ENCODE measurements at regions not wholly inside any gene's neighbourhood (a gene's known extent, or its start where the extent isn't known, plus 50 kb on each side); places are given as distances from the start of the nearest gene placed in this dataset.

DNA sequence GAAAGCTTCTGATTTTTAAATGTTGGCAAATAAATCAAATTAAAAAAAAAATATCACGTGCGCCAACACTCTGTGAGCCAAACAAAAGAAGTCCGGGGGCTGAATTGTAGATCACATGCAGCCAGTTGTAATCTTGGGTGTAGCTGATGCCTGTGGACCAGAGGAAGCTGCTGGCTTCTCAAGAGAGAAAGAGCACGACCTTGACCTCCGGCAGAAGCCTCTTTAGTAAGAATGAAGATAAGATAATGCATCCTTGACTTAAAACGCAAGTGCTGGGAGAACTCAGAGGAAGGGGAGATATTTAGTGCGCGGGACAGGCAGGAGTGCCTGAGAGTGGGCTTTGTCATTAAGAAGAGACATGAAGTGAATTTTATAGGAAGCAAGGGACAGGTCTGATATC, 162.8 kb upstream of the TBX3 start (continued):
- TF ChIP-seq, protein P1, sequence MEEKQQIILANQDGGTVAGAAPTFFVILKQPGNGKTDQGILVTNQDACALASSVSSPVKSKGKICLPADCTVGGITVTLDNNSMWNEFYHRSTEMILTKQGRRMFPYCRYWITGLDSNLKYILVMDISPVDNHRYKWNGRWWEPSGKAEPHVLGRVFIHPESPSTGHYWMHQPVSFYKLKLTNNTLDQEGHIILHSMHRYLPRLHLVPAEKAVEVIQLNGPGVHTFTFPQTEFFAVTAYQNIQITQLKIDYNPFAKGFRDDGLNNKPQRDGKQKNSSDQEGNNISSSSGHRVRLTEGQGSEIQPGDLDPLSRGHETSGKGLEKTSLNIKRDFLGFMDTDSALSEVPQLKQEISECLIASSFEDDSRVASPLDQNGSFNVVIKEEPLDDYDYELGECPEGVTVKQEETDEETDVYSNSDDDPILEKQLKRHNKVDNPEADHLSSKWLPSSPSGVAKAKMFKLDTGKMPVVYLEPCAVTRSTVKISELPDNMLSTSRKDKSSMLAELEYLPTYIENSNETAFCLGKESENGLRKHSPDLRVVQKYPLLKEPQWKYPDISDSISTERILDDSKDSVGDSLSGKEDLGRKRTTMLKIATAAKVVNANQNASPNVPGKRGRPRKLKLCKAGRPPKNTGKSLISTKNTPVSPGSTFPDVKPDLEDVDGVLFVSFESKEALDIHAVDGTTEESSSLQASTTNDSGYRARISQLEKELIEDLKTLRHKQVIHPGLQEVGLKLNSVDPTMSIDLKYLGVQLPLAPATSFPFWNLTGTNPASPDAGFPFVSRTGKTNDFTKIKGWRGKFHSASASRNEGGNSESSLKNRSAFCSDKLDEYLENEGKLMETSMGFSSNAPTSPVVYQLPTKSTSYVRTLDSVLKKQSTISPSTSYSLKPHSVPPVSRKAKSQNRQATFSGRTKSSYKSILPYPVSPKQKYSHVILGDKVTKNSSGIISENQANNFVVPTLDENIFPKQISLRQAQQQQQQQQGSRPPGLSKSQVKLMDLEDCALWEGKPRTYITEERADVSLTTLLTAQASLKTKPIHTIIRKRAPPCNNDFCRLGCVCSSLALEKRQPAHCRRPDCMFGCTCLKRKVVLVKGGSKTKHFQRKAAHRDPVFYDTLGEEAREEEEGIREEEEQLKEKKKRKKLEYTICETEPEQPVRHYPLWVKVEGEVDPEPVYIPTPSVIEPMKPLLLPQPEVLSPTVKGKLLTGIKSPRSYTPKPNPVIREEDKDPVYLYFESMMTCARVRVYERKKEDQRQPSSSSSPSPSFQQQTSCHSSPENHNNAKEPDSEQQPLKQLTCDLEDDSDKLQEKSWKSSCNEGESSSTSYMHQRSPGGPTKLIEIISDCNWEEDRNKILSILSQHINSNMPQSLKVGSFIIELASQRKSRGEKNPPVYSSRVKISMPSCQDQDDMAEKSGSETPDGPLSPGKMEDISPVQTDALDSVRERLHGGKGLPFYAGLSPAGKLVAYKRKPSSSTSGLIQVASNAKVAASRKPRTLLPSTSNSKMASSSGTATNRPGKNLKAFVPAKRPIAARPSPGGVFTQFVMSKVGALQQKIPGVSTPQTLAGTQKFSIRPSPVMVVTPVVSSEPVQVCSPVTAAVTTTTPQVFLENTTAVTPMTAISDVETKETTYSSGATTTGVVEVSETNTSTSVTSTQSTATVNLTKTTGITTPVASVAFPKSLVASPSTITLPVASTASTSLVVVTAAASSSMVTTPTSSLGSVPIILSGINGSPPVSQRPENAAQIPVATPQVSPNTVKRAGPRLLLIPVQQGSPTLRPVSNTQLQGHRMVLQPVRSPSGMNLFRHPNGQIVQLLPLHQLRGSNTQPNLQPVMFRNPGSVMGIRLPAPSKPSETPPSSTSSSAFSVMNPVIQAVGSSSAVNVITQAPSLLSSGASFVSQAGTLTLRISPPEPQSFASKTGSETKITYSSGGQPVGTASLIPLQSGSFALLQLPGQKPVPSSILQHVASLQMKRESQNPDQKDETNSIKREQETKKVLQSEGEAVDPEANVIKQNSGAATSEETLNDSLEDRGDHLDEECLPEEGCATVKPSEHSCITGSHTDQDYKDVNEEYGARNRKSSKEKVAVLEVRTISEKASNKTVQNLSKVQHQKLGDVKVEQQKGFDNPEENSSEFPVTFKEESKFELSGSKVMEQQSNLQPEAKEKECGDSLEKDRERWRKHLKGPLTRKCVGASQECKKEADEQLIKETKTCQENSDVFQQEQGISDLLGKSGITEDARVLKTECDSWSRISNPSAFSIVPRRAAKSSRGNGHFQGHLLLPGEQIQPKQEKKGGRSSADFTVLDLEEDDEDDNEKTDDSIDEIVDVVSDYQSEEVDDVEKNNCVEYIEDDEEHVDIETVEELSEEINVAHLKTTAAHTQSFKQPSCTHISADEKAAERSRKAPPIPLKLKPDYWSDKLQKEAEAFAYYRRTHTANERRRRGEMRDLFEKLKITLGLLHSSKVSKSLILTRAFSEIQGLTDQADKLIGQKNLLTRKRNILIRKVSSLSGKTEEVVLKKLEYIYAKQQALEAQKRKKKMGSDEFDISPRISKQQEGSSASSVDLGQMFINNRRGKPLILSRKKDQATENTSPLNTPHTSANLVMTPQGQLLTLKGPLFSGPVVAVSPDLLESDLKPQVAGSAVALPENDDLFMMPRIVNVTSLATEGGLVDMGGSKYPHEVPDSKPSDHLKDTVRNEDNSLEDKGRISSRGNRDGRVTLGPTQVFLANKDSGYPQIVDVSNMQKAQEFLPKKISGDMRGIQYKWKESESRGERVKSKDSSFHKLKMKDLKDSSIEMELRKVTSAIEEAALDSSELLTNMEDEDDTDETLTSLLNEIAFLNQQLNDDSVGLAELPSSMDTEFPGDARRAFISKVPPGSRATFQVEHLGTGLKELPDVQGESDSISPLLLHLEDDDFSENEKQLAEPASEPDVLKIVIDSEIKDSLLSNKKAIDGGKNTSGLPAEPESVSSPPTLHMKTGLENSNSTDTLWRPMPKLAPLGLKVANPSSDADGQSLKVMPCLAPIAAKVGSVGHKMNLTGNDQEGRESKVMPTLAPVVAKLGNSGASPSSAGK (IDR thresholded peaks at IDR 0.05): no peak
- no peak for TF ChIP-seq FOXM1 (IDR thresholded peaks at IDR 0.05; ENCODE audit: low read depth)
- no peak for TF ChIP-seq FOXM1 (CRISPR knock-in tag; IDR thresholded peaks at IDR 0.05; ENCODE audit: low read depth)
- no peak for TF ChIP-seq ZNF561 (CRISPR knock-in tag; conservative IDR thresholded peaks at IDR 0.05)
- no peak for TF ChIP-seq MYBL2 (IDR thresholded peaks at IDR 0.05; ENCODE audit: low read depth)
- no peak for TF ChIP-seq MYBL2 (CRISPR knock-in tag; IDR thresholded peaks at IDR 0.05; ENCODE audit: borderline replicate concordance)
- TF ChIP-seq, protein P2, sequence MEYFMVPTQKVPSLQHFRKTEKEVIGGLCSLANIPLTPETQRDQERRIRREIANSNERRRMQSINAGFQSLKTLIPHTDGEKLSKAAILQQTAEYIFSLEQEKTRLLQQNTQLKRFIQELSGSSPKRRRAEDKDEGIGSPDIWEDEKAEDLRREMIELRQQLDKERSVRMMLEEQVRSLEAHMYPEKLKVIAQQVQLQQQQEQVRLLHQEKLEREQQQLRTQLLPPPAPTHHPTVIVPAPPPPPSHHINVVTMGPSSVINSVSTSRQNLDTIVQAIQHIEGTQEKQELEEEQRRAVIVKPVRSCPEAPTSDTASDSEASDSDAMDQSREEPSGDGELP (CRISPR knock-in tag; IDR thresholded peaks at IDR 0.05; ENCODE audit: borderline replicate concordance): no peak
- TF ChIP-seq ZNF134 (CRISPR knock-in tag; conservative IDR thresholded peaks at IDR 0.05): no peak
- no peak for TF ChIP-seq MAFF (IDR thresholded peaks at IDR 0.05; ENCODE audit: low read length)
- no peak for TF ChIP-seq SMAD3 (CRISPR knock-in tag; conservative IDR thresholded peaks at IDR 0.05)

Measured in K562 (cell line).